SK-N-SH treated with all-trans-retinoic acid at 6 μM for 48 hours (cell line): ENCODE measurements at regions not wholly inside any gene's neighbourhood (a gene's known extent, or its start where the extent isn't known, plus 50 kb on each side); places are given as distances from the start of the nearest gene placed in this dataset.

Experiments used
- ATAC-seq: fragments of 200-7000 bp; cut with Tn5 transposase; 3 replicates; pipeline ENCODE4 v1.9.1; 2020; ENCODE audit warnings: mild to moderate bottlenecking, moderate library complexity
- CSDC2 ChIP-seq: fragments of 250-450 bp; sonication (Bioruptor Pico); IDR thresholded peaks from 2 replicates; pipeline ENCODE4 v1.5.0; 2020; ENCODE audit warnings: mild to moderate bottlenecking, moderate library complexity
- CSRNP3 ChIP-seq: fragments of 250-450 bp; sonication (Bioruptor Pico); IDR thresholded peaks from 2 replicates; pipeline ENCODE4 v1.5.1; 2021; ENCODE audit warnings: mild to moderate bottlenecking, moderate library complexity
- ESRRG ChIP-seq: fragments of 250-450 bp; sonication (Bioruptor Pico); IDR thresholded peaks from 2 replicates; pipeline ENCODE4 v1.6.1; 2021; ENCODE audit warnings: mild to moderate bottlenecking
- GLIS3 ChIP-seq: fragments of 250-450 bp; sonication (Bioruptor Pico); IDR thresholded peaks from 2 replicates; pipeline ENCODE4 v1.5.0; 2020; ENCODE audit warnings: mild to moderate bottlenecking, moderate library complexity
- ISL1 ChIP-seq: fragments of 250-450 bp; sonication (Bioruptor Pico); IDR thresholded peaks from 2 replicates; pipeline ENCODE4 v2.1.2; 2022; ENCODE audit warnings: mild to moderate bottlenecking, moderate library complexity
- OSR1 ChIP-seq: fragments of 250-450 bp; sonication (Bioruptor Pico); IDR thresholded peaks from 2 replicates; pipeline ENCODE4 v1.8.0; 2022; ENCODE audit warnings: moderate library complexity, mild to moderate bottlenecking, inconsistent platforms
- PPARA ChIP-seq: fragments of 250-450 bp; sonication (Bioruptor Pico); IDR thresholded peaks from 2 replicates; pipeline ENCODE4 v1.5.0; 2020; ENCODE audit warnings: mild to moderate bottlenecking, borderline replicate concordance
- RARB ChIP-seq: fragments of 250-450 bp; sonication (Bioruptor Pico); IDR thresholded peaks from 2 replicates; pipeline ENCODE4 v1.8.0; 2021; ENCODE audit warnings: mild to moderate bottlenecking, moderate library complexity
- SNAI2 ChIP-seq: fragments of 250-450 bp; sonication (Bioruptor Pico); IDR thresholded peaks from 2 replicates; pipeline ENCODE4 v1.5.0; 2020; ENCODE audit warnings: mild to moderate bottlenecking, moderate library complexity
- TCF4 ChIP-seq: fragments of 250-450 bp; sonication (Bioruptor Pico); IDR thresholded peaks from 2 replicates; pipeline ENCODE4 v1.8.0; 2021; ENCODE audit warnings: mild to moderate bottlenecking, moderate library complexity, borderline replicate concordance
- TOX ChIP-seq: fragments of 250-450 bp; sonication (Bioruptor Pico); IDR thresholded peaks from 2 replicates; pipeline ENCODE4 v1.8.0; 2021; ENCODE audit warnings: mild to moderate bottlenecking, moderate library complexity, borderline replicate concordance
- TSHZ2 ChIP-seq: fragments of 250-450 bp; sonication (Bioruptor Pico); IDR thresholded peaks from 2 replicates; pipeline ENCODE4 v1.5.0; 2020; ENCODE audit warnings: mild to moderate bottlenecking, moderate library complexity
- ZC3H10 ChIP-seq: fragments of 250-450 bp; sonication (Bioruptor Pico); IDR thresholded peaks from 2 replicates; pipeline ENCODE4 v1.5.1; 2021; ENCODE audit warnings: mild to moderate bottlenecking, moderate library complexity
- ZFP3 ChIP-seq: fragments of 250-450 bp; sonication (Bioruptor Pico); IDR thresholded peaks from 2 replicates; pipeline ENCODE4 v1.5.0; 2020; ENCODE audit warnings: mild to moderate bottlenecking, moderate library complexity
- ZFP30 ChIP-seq: fragments of 450-650 bp; formaldehyde crosslinking; IDR thresholded peaks from 2 replicates; pipeline ENCODE4 v1.5.0; 2022; ENCODE audit warnings: mild to moderate bottlenecking, moderate library complexity
- ZNF565 ChIP-seq: fragments of 450-650 bp; formaldehyde crosslinking; conservative IDR thresholded peaks from 2 replicates; pipeline ENCODE4 v1.5.0; 2020; ENCODE audit warnings: low read depth, mild to moderate bottlenecking, moderate library complexity
- ZNF70 ChIP-seq: fragments of 450-650 bp; formaldehyde crosslinking; IDR thresholded peaks from 2 replicates; pipeline ENCODE4 v1.5.0; 2020; ENCODE audit warnings: mild to moderate bottlenecking, moderate library complexity
- ZNF8 ChIP-seq: fragments of 450-650 bp; formaldehyde crosslinking; IDR thresholded peaks from 2 replicates; pipeline ENCODE4 v1.5.0; 2020; ENCODE audit warnings: mild to moderate bottlenecking, moderate library complexity
- TF ChIP-seq, protein P1 (sequence below): fragments of 250-450 bp; sonication (Bioruptor Pico); IDR thresholded peaks from 2 replicates; pipeline ENCODE4 v1.8.0; 2020; ENCODE audit warnings: mild to moderate bottlenecking, moderate library complexity, borderline replicate concordance
- TF ChIP-seq, protein P2 (sequence below): fragments of 250-450 bp; sonication (Bioruptor Pico); IDR thresholded peaks from 2 replicates; pipeline ENCODE4 v1.5.1; 2020; ENCODE audit warnings: low read depth, mild to moderate bottlenecking, moderate library complexity
- TF ChIP-seq, protein P3 (sequence below): fragments of 250-450 bp; sonication (Bioruptor Pico); IDR thresholded peaks from 2 replicates; pipeline ENCODE4 v1.8.0; 2021; ENCODE audit warnings: low read depth, mild to moderate bottlenecking, moderate library complexity, borderline replicate concordance

DNA sequence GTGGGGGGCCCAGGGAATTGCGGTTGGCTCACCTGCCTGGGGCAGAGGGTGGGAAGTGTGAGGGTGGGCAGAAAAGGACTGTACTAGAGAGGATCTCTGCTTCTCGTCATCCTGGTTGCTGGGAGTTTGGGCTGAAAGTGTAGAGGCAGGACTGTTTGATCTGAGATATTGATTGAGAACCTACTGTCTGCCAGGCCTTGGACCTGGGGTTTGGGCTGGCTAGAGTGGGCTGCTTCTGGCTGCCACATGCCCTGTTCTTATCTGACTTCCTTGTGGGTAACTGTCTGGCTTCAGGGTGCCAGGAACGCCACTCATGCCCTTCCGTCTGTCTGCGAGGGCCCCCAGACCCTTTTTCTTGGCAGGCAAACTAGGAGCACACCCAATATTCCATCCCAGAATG is 200.9 kb downstream of the FOXD2 start:
- TF ChIP-seq OSR1 (CRISPR knock-in tag) (no peak), ZNF8 (CRISPR knock-in tag) (no peak), ZFP30 (CRISPR knock-in tag) (no peak), ZNF70 (CRISPR knock-in tag) (no peak), ZFP3 (no peak), SNAI2 (CRISPR knock-in tag) (no peak), TOX (CRISPR knock-in tag) (no peak), ZNF565 (CRISPR knock-in tag) (no peak)
- ATAC-seq = no peak

DNA sequence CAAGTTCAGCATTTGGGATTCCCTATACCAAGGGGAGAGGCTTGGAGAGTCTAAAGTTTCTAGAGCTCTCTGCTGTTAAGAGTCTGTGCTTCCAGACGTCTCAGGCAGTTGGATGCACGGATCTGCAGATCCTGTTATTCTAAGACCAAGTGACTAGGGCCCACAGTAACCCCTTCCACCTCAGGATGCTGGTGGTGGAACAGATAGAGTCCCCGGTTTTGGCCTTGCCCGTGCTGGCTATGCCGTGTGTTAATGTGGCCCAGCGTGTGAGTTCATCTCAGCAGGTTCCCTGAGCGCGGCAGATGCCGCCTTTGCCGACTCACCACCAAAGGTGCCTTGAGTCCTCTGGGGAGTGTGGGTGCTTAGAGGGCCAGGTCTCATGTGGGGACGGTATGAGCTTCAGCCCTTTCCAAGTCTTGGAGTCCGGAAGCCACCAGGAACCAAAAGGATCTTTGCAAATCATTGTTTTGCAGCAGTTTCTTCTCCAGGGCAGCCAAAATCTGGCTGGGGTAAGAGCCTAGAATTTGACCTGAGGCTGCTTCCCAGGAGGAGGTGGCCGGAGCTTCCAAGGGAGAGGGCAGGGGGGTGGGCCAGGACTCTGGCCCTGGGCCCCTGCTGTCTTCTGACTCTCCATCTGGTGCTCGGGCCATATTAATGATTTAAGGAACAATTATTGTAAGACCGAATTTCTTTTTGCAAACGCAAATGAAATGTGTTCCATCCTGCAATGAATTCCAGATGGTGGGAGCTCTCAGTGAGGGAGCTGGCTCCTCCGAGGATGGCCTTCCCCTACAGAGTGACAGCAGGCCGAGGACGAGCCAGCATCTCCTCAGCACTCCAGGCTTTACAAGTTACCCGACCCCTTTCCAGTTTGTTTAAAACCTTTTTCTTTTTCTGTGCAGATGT is 205.7 kb downstream of the FOXD2 start:
- TF ChIP-seq RARB (CRISPR knock-in tag) (no peak), PPARA (no peak), TSHZ2 (CRISPR knock-in tag) (no peak), ZNF70 (CRISPR knock-in tag) (no peak), SNAI2 (CRISPR knock-in tag) (no peak), CSRNP3 (CRISPR knock-in tag) (no peak), CSDC2 (CRISPR knock-in tag) (no peak), TCF4 (CRISPR knock-in tag) (no peak), ZFP30 (CRISPR knock-in tag) (no peak)
- TF ChIP-seq, protein P1, sequence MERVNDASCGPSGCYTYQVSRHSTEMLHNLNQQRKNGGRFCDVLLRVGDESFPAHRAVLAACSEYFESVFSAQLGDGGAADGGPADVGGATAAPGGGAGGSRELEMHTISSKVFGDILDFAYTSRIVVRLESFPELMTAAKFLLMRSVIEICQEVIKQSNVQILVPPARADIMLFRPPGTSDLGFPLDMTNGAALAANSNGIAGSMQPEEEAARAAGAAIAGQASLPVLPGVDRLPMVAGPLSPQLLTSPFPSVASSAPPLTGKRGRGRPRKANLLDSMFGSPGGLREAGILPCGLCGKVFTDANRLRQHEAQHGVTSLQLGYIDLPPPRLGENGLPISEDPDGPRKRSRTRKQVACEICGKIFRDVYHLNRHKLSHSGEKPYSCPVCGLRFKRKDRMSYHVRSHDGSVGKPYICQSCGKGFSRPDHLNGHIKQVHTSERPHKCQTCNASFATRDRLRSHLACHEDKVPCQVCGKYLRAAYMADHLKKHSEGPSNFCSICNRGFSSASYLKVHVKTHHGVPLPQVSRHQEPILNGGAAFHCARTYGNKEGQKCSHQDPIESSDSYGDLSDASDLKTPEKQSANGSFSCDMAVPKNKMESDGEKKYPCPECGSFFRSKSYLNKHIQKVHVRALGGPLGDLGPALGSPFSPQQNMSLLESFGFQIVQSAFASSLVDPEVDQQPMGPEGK (CRISPR knock-in tag) = no peak
- TF ChIP-seq, protein P2, sequence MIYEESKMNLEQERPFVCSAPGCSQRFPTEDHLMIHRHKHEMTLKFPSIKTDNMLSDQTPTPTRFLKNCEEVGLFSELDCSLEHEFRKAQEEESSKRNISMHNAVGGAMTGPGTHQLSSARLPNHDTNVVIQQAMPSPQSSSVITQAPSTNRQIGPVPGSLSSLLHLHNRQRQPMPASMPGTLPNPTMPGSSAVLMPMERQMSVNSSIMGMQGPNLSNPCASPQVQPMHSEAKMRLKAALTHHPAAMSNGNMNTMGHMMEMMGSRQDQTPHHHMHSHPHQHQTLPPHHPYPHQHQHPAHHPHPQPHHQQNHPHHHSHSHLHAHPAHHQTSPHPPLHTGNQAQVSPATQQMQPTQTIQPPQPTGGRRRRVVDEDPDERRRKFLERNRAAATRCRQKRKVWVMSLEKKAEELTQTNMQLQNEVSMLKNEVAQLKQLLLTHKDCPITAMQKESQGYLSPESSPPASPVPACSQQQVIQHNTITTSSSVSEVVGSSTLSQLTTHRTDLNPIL (CRISPR knock-in tag) = no peak
- no peak for ATAC-seq

DNA sequence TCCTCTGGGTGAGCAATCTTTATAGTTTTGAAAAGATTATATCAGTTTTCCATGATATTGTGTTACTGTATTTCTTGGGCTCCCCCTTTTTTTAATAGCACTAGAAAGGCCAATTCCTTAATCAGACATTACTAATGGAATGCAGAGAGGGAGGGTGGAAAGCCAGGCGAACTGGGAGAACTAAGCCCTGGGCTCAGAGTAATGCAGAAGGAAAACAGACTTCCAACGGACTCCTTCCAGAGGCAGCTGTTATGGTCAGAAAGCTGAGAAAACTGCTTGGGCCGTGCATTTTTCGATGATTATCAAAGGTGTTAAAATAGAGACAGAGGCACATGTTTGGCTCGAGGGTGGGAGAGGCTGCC is 206.3 kb downstream of the FOXD2 start:
- ATAC-seq = no peak
- TF ChIP-seq ZFP3 = no peak
- TF ChIP-seq TCF4 (CRISPR knock-in tag) = no peak
- TF ChIP-seq TSHZ2 (CRISPR knock-in tag) = no peak
- TF ChIP-seq CSDC2 (CRISPR knock-in tag) = no peak
- TF ChIP-seq ESRRG (CRISPR knock-in tag) = no peak
- TF ChIP-seq SNAI2 (CRISPR knock-in tag) = no peak
- no peak for TF ChIP-seq GLIS3
- no peak for TF ChIP-seq OSR1 (CRISPR knock-in tag)
- TF ChIP-seq ZC3H10 (CRISPR knock-in tag) = no peak
- no peak for TF ChIP-seq TOX (CRISPR knock-in tag)
- TF ChIP-seq RARB (CRISPR knock-in tag) = no peak
- TF ChIP-seq, protein P3, sequence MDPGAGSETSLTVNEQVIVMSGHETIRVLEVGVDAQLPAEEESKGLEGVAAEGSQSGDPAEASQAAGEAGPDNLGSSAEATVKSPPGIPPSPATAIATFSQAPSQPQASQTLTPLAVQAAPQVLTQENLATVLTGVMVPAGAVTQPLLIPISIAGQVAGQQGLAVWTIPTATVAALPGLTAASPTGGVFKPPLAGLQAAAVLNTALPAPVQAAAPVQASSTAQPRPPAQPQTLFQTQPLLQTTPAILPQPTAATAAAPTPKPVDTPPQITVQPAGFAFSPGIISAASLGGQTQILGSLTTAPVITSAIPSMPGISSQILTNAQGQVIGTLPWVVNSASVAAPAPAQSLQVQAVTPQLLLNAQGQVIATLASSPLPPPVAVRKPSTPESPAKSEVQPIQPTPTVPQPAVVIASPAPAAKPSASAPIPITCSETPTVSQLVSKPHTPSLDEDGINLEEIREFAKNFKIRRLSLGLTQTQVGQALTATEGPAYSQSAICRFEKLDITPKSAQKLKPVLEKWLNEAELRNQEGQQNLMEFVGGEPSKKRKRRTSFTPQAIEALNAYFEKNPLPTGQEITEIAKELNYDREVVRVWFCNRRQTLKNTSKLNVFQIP = no peak
- no peak for TF ChIP-seq CSRNP3 (CRISPR knock-in tag)
- TF ChIP-seq ISL1 (CRISPR knock-in tag) = no peak
- TF ChIP-seq, protein P2 (CRISPR knock-in tag) = no peak
- no peak for TF ChIP-seq ZFP30 (CRISPR knock-in tag)
- no peak for TF ChIP-seq ZNF70 (CRISPR knock-in tag)
